HUES64 (cell line): ENCODE measurements at regions not wholly inside any gene's neighbourhood (a gene's known extent, or its start where the extent isn't known, plus 50 kb on each side); places are given as distances from the start of the nearest gene placed in this dataset.

Experiments used
- H3K27ac ChIP-seq: 2 replicates; pipeline ENCODE4 v1.7.0; 2013; ENCODE audit warnings: low read depth, low read length, inconsistent platforms
- H3K27me3 ChIP-seq: 2 replicates; pipeline ENCODE4 v1.6.1; 2013; ENCODE audit warnings: mild to moderate bottlenecking, low read length; ENCODE audit not compliant: insufficient read depth
- H3K36me3 ChIP-seq: 2 replicates; pipeline ENCODE4 v1.6.1; 2013; ENCODE audit warnings: mild to moderate bottlenecking, low read length; ENCODE audit not compliant: insufficient read depth
- H3K4me1 ChIP-seq: 2 replicates; pipeline ENCODE4 v1.6.1; 2013; ENCODE audit warnings: mild to moderate bottlenecking, low read length, moderate library complexity; ENCODE audit not compliant: insufficient read depth
- H3K4me3 ChIP-seq: 2 replicates; pipeline ENCODE4 v1.5.1; 2013; ENCODE audit warnings: mild to moderate bottlenecking, low read length, moderate library complexity
- H3K9ac ChIP-seq: 2 replicates; pipeline ENCODE4 v1.6.1; 2013; ENCODE audit warnings: mild to moderate bottlenecking, low read depth, low read length
- H3K9me3 ChIP-seq: 2 replicates; pipeline ENCODE4 v1.6.1; 2013; ENCODE audit warnings: low read depth, low read length; ENCODE audit not compliant: insufficient read depth
- WGBS: fragments of 150-250, 120-280 bp; methylation state at CpG from one replicate; pipeline ENCODE4 v1.1.7; 2013; ENCODE audit warnings: missing lambda C conversion rate; 5-methylcytosine and 5-hydroxymethylcytosine counted together

DNA sequence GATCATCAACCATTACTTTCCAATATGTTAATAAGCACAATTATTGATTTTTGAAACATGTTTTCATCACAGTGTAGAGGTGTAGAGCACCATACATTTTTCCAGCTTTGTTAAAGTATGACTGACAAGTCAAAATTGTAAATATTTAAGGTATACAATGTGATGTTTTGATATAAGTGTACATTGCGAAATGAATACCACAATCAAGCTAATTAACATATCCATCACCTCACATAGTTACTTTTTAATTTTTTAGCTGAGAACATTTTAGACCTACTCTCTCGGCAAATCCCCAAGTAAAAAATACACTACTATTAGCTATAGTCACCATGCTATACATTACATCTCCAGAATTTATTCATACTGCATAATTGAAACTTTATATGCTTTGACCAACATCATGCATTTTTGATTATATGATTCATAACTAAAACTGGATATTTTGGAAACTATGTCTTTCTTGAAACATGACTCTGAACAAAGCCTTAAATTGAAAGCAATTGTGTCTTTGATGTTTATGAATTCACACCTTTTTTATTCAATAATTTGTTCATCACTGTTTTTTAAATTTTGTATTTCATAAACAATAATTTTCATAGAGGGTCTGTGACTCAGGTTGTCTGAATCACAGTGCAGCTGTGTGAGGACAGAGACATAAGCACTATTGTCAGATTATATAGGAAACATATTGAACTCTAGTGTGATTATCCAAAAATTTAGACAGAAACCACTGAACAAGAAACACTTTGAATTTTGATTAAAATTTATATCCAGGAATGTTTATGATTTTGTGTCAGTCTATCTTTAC is 486.1 kb downstream of the SEMA3D start:
- 93% methylated on average over 2 of the region's 2 CpGs for WGBS

DNA sequence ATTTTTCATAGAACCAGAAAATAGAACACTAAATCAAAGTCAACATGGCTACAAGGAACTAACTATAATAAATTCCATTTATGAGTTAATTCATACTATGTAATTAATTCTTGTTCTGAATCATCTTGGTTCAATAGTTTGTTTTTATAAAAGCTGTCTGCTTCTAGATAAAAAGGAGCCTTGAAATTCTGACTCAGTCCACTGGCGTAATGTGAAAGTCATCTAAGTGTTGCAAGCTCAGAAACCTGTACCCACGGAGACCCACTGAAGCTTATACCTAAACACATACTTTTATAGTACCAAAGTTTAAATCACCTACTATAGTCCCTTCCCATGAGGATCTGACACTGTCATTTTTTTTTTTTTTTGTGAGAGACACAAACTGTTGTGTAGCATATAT is 489.4 kb downstream of the SEMA3D start:
- Histone ChIP-seq H3K27me3 (no peaks in the 10 kb centered on the region), H3K36me3 (no peaks in the 10 kb centered on the region), H3K9me3 (no peaks in the 10 kb centered on the region), H3K27ac (no peak overlapping the region), H3K4me1 (no peaks in the 10 kb centered on the region), H3K9ac (no peak overlapping the region), H3K4me3 (no peak overlapping the region)
- WGBS = 86% methylated on average over 2 of the region's 2 CpGs

More for the DNA sequence above, 486.1 kb downstream of the SEMA3D start:
- Histone ChIP-seq H3K4me3 (no peak overlapping the region), H3K4me1 (no peaks in the 10 kb centered on the region), H3K9ac (no peak overlapping the region), H3K9me3 (no peaks in the 10 kb centered on the region), H3K27ac (no peak overlapping the region), H3K27me3 (no peaks in the 10 kb centered on the region), H3K36me3 (no peaks in the 10 kb centered on the region)

DNA sequence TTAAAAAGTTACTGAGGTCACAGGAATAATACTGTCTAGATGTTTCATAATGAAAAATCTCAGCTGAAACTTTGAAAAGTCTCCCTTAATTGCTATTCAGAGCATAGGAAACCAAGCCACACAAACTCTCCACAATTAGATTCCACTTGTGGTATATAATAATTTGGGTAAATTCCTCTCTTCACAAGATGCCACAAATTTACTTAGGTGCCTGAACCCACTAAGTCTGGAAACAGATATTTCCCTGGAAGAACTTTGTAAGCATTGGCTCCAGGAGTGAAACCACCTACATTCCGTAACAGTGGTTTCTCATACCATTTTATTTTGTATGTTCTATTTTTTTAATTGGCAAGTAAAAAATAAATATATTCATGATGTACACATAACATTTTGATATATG is 493.4 kb downstream of the SEMA3D start:
- H3K4me3 ChIP-seq = no peak overlapping the region
- H3K9ac ChIP-seq = no peak overlapping the region
- no peaks in the 10 kb centered on the region for H3K36me3 ChIP-seq
- no peaks in the 10 kb centered on the region for H3K27me3 ChIP-seq
- no CpG with 5 or more reads among the region's 1 CpG for WGBS
- H3K27ac ChIP-seq = no peak overlapping the region
- no peaks in the 10 kb centered on the region for H3K4me1 ChIP-seq
- no peaks in the 10 kb centered on the region for H3K9me3 ChIP-seq

- H3K27ac ChIP-seq = no peak overlapping the region
- no peak overlapping the region for H3K9ac ChIP-seq
- no peaks in the 10 kb centered on the region for H3K4me1 ChIP-seq
Measured at GRCh38 chr7:84688671-84689070, 494.1 kb upstream of the SEMA3A start.

GRCh38 chr7:84686373-84686772 is 491.8 kb upstream of the SEMA3A start:
- H3K36me3 ChIP-seq = no peaks in the 10 kb centered on the region
- H3K27me3 ChIP-seq = no peaks in the 10 kb centered on the region
- no peak overlapping the region for H3K4me3 ChIP-seq
- H3K9ac ChIP-seq = no peak overlapping the region
- no peaks in the 10 kb centered on the region for H3K9me3 ChIP-seq
- WGBS = 95% methylated on average over 1 of the region's 1 CpG
- H3K27ac ChIP-seq = no peak overlapping the region
- no peaks in the 10 kb centered on the region for H3K4me1 ChIP-seq

More at GRCh38 chr7:84688671-84689070, 494.1 kb upstream of the SEMA3A start:
- Histone ChIP-seq H3K36me3 (no peaks in the 10 kb centered on the region), H3K9me3 (no peaks in the 10 kb centered on the region), H3K27me3 (no peaks in the 10 kb centered on the region), H3K4me3 (no peak overlapping the region)

DNA sequence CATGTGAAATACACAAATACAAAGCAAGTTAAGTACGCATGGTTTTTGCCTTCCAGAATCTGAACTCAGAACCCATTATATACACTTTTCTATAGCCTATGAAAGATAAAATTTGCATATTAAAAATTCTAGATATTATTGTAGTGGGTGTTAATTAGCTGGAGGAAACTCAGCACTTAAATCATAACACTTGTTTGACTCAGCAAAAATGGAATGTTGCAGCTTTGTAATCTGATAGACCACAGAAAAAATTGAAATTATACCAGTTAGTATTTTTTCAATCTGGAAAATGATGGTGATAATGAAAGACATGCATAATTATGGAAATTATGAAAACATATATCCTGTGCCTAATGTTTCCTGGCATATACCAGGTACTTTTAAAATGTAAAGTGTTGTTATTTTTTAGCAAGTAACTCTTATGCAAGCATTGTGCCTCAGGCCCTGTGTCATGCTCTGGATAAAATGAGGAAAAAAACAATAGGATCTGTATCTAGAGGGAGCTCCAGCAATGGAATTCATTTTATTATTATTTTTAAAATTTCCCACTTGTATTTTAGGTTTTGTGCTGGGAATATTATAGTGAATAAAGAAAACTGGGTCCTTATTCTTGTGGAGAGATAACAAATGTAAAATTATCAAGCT is 490.4 kb upstream of the SEMA3A start:
- H3K9ac ChIP-seq = no peak overlapping the region
- no peaks in the 10 kb centered on the region for H3K36me3 ChIP-seq
- no peaks in the 10 kb centered on the region for H3K9me3 ChIP-seq
- WGBS = 100% methylated on average over 1 of the region's 1 CpG
- no peak overlapping the region for H3K27ac ChIP-seq
- H3K4me3 ChIP-seq = no peak overlapping the region
- H3K27me3 ChIP-seq = no peaks in the 10 kb centered on the region
- no peaks in the 10 kb centered on the region for H3K4me1 ChIP-seq

DNA sequence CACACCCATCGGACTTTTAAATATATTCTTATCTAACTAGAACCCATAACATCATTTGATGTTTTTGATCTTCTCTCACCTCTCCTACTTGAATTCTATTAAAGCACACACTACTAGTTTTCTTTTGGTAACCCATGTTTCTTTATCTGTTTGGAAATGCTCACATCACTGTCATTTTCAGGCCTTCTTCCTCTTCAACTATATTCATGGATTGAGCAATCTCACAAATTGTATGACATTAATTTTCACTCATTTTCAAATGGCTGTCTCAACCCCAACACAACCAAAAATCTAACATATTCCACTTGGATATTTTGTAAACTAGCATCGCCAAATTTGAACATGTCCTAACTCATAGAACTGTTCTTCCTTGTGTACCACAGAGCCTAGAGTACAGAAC is 488.0 kb upstream of the SEMA3A start:
- Histone ChIP-seq H3K4me1 (no peaks in the 10 kb centered on the region), H3K27me3 (no peaks in the 10 kb centered on the region), H3K9me3 (no peaks in the 10 kb centered on the region), H3K4me3 (no peak overlapping the region), H3K36me3 (no peaks in the 10 kb centered on the region), H3K9ac (no peak overlapping the region), H3K27ac (no peak overlapping the region)
- WGBS = 92% methylated on average over 2 of the region's 2 CpGs

- H3K27ac ChIP-seq = no peak overlapping the region
- no peaks in the 10 kb centered on the region for H3K36me3 ChIP-seq
- H3K4me3 ChIP-seq = no peak overlapping the region
- H3K27me3 ChIP-seq = no peaks in the 10 kb centered on the region
- no peaks in the 10 kb centered on the region for H3K4me1 ChIP-seq
- 98% methylated on average over 2 of the region's 2 CpGs for WGBS
- no peak overlapping the region for H3K9ac ChIP-seq
- no peaks in the 10 kb centered on the region for H3K9me3 ChIP-seq
Measured at GRCh38 chr7:84678841-84679240, 484.3 kb upstream of the SEMA3A start.

GRCh38 chr7:84677117-84677732 is 482.6 kb upstream of the SEMA3A start:
- Histone ChIP-seq H3K4me1 (no peaks in the 10 kb centered on the region), H3K27ac (no peak overlapping the region), H3K4me3 (no peak overlapping the region), H3K9me3 (no peaks in the 10 kb centered on the region), H3K27me3 (no peaks in the 10 kb centered on the region), H3K9ac (no peak overlapping the region), H3K36me3 (no peaks in the 10 kb centered on the region)
- 100% methylated on average over 1 of the region's 1 CpG for WGBS

DNA sequence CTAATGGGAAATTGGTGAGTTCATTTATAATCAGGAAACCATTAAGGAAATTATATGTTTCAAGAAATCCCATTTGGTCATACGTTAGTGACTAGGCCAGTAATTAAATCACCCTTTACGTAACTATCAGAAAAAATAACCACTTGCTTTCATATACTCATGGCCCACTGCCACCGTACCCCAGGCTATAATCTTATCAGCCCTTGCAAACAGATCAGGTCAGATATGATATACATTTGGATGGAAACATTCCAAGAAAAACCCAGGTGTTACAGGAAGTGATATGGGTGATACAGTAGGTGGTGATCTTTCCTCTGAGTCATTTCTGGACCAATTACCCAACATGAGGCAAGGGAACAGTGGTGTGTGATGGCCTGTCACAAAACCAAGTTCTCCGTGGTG is 481.0 kb upstream of the SEMA3A start:
- 94% methylated on average over 4 of the region's 4 CpGs for WGBS
- H3K27me3 ChIP-seq = no peaks in the 10 kb centered on the region
- H3K9ac ChIP-seq = no peak overlapping the region
- no peaks in the 10 kb centered on the region for H3K9me3 ChIP-seq
- H3K27ac ChIP-seq = no peak overlapping the region
- no peaks in the 10 kb centered on the region for H3K36me3 ChIP-seq
- H3K4me3 ChIP-seq = no peak overlapping the region
- H3K4me1 ChIP-seq = no peaks in the 10 kb centered on the region

GRCh38 chr7:84674236-84674913 is 479.8 kb upstream of the SEMA3A start:
- H3K4me3 ChIP-seq = no peak overlapping the region
- H3K9ac ChIP-seq = no peak overlapping the region
- H3K27me3 ChIP-seq = no peaks in the 10 kb centered on the region
- no peaks in the 10 kb centered on the region for H3K4me1 ChIP-seq
- H3K27ac ChIP-seq = no peak overlapping the region
- no peaks in the 10 kb centered on the region for H3K9me3 ChIP-seq
- no peaks in the 10 kb centered on the region for H3K36me3 ChIP-seq
- WGBS = 88% methylated on average over 2 of the region's 2 CpGs
